Panc1 (cell line): ENCODE measurements at regions not wholly inside any gene's neighbourhood (a gene's known extent, or its start where the extent isn't known, plus 50 kb on each side); places are given as distances from the start of the nearest gene placed in this dataset.

Experiments used
- ATAC-seq: fragments of 200-7000 bp; cut with Tn5 transposase; 2 replicates; pipeline ENCODE4 v1.9.1; 2020; ENCODE audit warnings: mild to moderate bottlenecking, moderate library complexity
- BruUV-seq: library from RNA; stranded (reverse); fragments of 400-500 nt; replicated peaks from 2 replicates; lab custom pipeline; 2021; lab: Mats Ljungman, UMichigan
- CTCF ChIA-PET: fragments of 300-600 bp; sonication (Branson Sonifier 250); formaldehyde crosslinking; loops from one replicate; lab custom pipeline; 2022; ENCODE audit warnings: antibody characterized with exemption; lab: Charles Lee
- POLR2A ChIA-PET: fragments of 300-600 bp; sonication (Branson Sonifier 250); formaldehyde crosslinking; loops from one replicate; lab custom pipeline; 2022; ENCODE audit warnings: antibody characterized with exemption; lab: Charles Lee
- DNase-seq: peaks from one replicate; pipeline ENCODE4 v3.0.0-alpha.2; 2010; ENCODE audit warnings: low read depth, low spot score
- H3K27ac ChIP-seq: 2 replicates; pipeline ENCODE4 v1.5.1; 2011; ENCODE audit warnings: mild to moderate bottlenecking, low read length, inconsistent platforms
- H3K27me3 ChIP-seq: fragments of 200-500 bp; sonication (Bioruptor generic); 2 replicates; pipeline ENCODE4 v1.6.0; 2014; ENCODE audit warnings: low read length, inconsistent platforms; ENCODE audit not compliant: control insufficient read depth, insufficient read depth
- H3K36me3 ChIP-seq: fragments of 200-500 bp; sonication (Bioruptor generic); 2 replicates; pipeline ENCODE4 v1.5.1; 2014; ENCODE audit warnings: inconsistent platforms, mild to moderate bottlenecking, low read length, moderate library complexity; ENCODE audit not compliant: control insufficient read depth, insufficient read depth
- H3K4me1 ChIP-seq: 2 replicates; pipeline ENCODE4 v1.5.1; 2011; ENCODE audit warnings: inconsistent platforms, mild to moderate bottlenecking, low read length, moderate library complexity; ENCODE audit not compliant: control insufficient read depth, insufficient read depth
- H3K4me3 ChIP-seq, 2 experiments: 2 replicates each; pipeline ENCODE4 v1.5.1; 2011 to 2012; ENCODE audit warnings: low read depth in 2 of 2, low read length in 2 of 2, mild to moderate bottlenecking in 2 of 2, inconsistent platforms in 1 of 2, moderate library complexity in 1 of 2
- H3K9me3 ChIP-seq: fragments of 200-500 bp; sonication (Bioruptor generic); 2 replicates; pipeline ENCODE4 v1.5.1; 2014; ENCODE audit warnings: low read depth, mild to moderate bottlenecking, inconsistent platforms, low read length, moderate library complexity; ENCODE audit not compliant: control insufficient read depth, insufficient read depth
- POLR2AphosphoS5 ChIP-seq: IDR thresholded peaks from 2 replicates; pipeline ENCODE4 v1.6.1; 2012; ENCODE audit warnings: mild to moderate bottlenecking, low read depth, low read length, moderate library complexity
- SIN3A ChIP-seq: IDR thresholded peaks from 2 replicates; pipeline ENCODE4 v1.6.1; 2012; ENCODE audit warnings: low read depth, mild to moderate bottlenecking, low read length, moderate library complexity, borderline replicate concordance; ENCODE audit not compliant: insufficient read depth
- TCF7L2 ChIP-seq: IDR thresholded peaks from 2 replicates; pipeline ENCODE4 v1.6.1; 2011; ENCODE audit warnings: mild to moderate bottlenecking, low read depth, low read length, inconsistent platforms
- in situ Hi-C: cut with HindIII; loops from 2 replicates; pipeline ENCODE4 v1.10.0; 2016; ENCODE audit warnings: low sequenced_read_pairs, low pct_unique_long_range_greater_than_20kb
- intact Hi-C: fragments of 100-400 bp; cut with micrococcal nuclease; formaldehyde crosslinking; loops from one replicate; pipeline ENCODE4 v1.10.0; 2022; ENCODE audit not compliant: unreplicated experiment
- TF ChIP-seq, protein P1 (sequence below): fragments of 450-650 bp; IDR thresholded peaks from 2 replicates; pipeline ENCODE4 v1.5.1; 2017; ENCODE audit warnings: mild to moderate bottlenecking
- TF ChIP-seq, protein P2 (sequence below), 2 experiments: IDR thresholded peaks; 2 replicates each; pipeline ENCODE4 v1.6.1; 2011 to 2012; ENCODE audit warnings: low read depth in 2 of 2, control low read depth in 1 of 2, low read length in 1 of 2, mild to moderate bottlenecking in 1 of 2, moderate library complexity in 1 of 2; ENCODE audit not compliant: insufficient read depth in 1 of 2

DNA sequence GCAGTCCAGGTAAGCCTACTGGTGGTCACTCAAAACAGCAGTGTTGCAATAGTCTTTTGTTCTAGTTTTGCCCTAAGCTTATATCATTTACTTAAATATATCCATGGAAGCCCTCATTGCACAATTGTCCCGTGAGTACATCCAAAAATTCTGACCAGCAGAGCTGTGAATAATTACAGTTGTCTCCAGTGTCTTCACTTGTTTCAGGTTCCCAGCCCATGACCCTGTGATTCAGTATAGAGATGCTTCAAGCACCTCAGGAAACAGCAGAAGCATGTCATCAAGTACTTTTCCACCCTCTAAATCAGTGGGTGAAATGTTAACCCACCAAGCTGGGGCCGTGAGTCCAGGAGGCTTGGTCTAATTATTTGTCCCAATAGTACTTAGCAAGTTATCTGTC, 214.9 kb upstream of the RPS6KA3 start:
- TF ChIP-seq, protein P1, sequence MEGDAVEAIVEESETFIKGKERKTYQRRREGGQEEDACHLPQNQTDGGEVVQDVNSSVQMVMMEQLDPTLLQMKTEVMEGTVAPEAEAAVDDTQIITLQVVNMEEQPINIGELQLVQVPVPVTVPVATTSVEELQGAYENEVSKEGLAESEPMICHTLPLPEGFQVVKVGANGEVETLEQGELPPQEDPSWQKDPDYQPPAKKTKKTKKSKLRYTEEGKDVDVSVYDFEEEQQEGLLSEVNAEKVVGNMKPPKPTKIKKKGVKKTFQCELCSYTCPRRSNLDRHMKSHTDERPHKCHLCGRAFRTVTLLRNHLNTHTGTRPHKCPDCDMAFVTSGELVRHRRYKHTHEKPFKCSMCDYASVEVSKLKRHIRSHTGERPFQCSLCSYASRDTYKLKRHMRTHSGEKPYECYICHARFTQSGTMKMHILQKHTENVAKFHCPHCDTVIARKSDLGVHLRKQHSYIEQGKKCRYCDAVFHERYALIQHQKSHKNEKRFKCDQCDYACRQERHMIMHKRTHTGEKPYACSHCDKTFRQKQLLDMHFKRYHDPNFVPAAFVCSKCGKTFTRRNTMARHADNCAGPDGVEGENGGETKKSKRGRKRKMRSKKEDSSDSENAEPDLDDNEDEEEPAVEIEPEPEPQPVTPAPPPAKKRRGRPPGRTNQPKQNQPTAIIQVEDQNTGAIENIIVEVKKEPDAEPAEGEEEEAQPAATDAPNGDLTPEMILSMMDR = no peak
- TF ChIP-seq TCF7L2 = no peak
- TF ChIP-seq POLR2AphosphoS5 = no peak
- no peak for TF ChIP-seq SIN3A
- TF ChIP-seq, protein P2, sequence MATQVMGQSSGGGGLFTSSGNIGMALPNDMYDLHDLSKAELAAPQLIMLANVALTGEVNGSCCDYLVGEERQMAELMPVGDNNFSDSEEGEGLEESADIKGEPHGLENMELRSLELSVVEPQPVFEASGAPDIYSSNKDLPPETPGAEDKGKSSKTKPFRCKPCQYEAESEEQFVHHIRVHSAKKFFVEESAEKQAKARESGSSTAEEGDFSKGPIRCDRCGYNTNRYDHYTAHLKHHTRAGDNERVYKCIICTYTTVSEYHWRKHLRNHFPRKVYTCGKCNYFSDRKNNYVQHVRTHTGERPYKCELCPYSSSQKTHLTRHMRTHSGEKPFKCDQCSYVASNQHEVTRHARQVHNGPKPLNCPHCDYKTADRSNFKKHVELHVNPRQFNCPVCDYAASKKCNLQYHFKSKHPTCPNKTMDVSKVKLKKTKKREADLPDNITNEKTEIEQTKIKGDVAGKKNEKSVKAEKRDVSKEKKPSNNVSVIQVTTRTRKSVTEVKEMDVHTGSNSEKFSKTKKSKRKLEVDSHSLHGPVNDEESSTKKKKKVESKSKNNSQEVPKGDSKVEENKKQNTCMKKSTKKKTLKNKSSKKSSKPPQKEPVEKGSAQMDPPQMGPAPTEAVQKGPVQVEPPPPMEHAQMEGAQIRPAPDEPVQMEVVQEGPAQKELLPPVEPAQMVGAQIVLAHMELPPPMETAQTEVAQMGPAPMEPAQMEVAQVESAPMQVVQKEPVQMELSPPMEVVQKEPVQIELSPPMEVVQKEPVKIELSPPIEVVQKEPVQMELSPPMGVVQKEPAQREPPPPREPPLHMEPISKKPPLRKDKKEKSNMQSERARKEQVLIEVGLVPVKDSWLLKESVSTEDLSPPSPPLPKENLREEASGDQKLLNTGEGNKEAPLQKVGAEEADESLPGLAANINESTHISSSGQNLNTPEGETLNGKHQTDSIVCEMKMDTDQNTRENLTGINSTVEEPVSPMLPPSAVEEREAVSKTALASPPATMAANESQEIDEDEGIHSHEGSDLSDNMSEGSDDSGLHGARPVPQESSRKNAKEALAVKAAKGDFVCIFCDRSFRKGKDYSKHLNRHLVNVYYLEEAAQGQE (IDR thresholded peaks at IDR 0.05; ENCODE audit: insufficient read depth in 1 of 2, low read depth in 2 of 2, low read length in 1 of 2) = no peak
- H3K9me3 ChIP-seq = no peaks in the 10 kb centered on the region
- intact Hi-C loops (no loop called here), in situ Hi-C loops (no loop called here)
- ATAC-seq = no peak
- no peaks in the 10 kb centered on the region for H3K4me1 ChIP-seq
- POLR2A ChIA-PET = no interaction called here
- H3K4me3 ChIP-seq = no peak overlapping the region
- H3K27ac ChIP-seq = no peak overlapping the region
- DNase-seq = no peak
- no peaks in the 10 kb centered on the region for H3K27me3 ChIP-seq
- no TSS peak for BruUV-seq
- no peaks in the 10 kb centered on the region for H3K36me3 ChIP-seq
- CTCF ChIA-PET = no interaction called here

DNA sequence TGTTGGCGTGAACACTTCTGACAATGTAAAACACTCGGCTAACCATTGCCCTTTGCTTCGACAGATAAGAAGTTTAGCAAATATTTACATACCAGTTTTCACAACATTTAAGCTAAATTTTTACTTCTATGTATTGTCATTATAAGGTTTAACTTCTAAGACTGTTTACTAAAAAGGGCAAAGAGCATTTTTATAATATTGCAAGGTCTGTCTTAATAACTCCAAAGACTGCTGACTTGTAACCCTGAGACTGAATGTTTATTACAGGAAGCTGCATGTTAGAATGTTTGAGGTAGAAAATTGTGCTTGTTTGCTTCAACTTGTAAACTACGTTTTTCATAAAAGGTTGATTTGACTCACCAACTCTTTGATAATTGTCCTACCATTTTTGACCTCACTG, 213.2 kb upstream of the RPS6KA3 start:
- POLR2A ChIA-PET = no interaction called here
- BruUV-seq = no TSS peak
- intact Hi-C loops = no loop called here
- H3K4me3 ChIP-seq = no peak overlapping the region
- in situ Hi-C loops = no loop called here
- H3K36me3 ChIP-seq = no peaks in the 10 kb centered on the region
- CTCF ChIA-PET = no interaction called here
- H3K9me3 ChIP-seq = no peaks in the 10 kb centered on the region
- 0 out of 2 replicates have a peak, but pooled peaks have one; percentile 29 for TF ChIP-seq TCF7L2
- TF ChIP-seq, protein P2 (IDR thresholded peaks at IDR 0.05; ENCODE audit: insufficient read depth in 1 of 2, low read depth in 2 of 2, low read length in 1 of 2) = no peak
- DNase-seq (no peak), ATAC-seq (no peak)
- H3K27me3 ChIP-seq = no peaks in the 10 kb centered on the region
- no peak overlapping the region for H3K27ac ChIP-seq
- H3K4me1 ChIP-seq = no peaks in the 10 kb centered on the region
